Lower lobe of right lung (tissue), 2 donors: ENCODE measurements at regions not wholly inside any gene's neighbourhood (a gene's known extent, or its start where the extent isn't known, plus 50 kb on each side); places are given as distances from the start of the nearest gene placed in this dataset.

Source experiments
- ATAC-seq, 2 donors: fragments of 200-7000 bp; cut with Tn5 transposase; one replicate each; pipeline ENCODE4 v1.9.1; 2020 to 2022; ENCODE audit warnings: mild to moderate bottlenecking in 2 of 2, moderate library complexity in 2 of 2
- DNase-seq: peaks from one replicate; pipeline ENCODE4 v3.0.0-alpha.2; 2020
- H3K27ac ChIP-seq: fragments of 200-600 bp; one replicate; pipeline ENCODE4 v1.8.0; 2022
- H3K27me3 ChIP-seq: fragments of 200-600 bp; one replicate; pipeline ENCODE4 v1.8.0; 2022; ENCODE audit warnings: low read depth
- H3K36me3 ChIP-seq: fragments of 200-600 bp; one replicate; pipeline ENCODE4 v1.8.0; 2022; ENCODE audit warnings: mild to moderate bottlenecking
- H3K4me1 ChIP-seq: fragments of 200-600 bp; one replicate; pipeline ENCODE4 v1.8.0; 2022
- H3K4me3 ChIP-seq: fragments of 200-600 bp; one replicate; pipeline ENCODE4 v1.8.0; 2022; ENCODE audit warnings: mild to moderate bottlenecking
- H3K9me3 ChIP-seq: fragments of 200-600 bp; one replicate; pipeline ENCODE4 v1.8.0; 2022
- intact Hi-C: fragments of 100-400 bp; cut with DNase I; formaldehyde crosslinking; loops from one replicate; pipeline ENCODE4 v1.11.0; 2022
- TF ChIP-seq, protein P1 (sequence below): fragments of 200-600 bp; IDR thresholded peaks from one replicate; pipeline ENCODE4 v1.8.0; 2022; ENCODE audit warnings: antibody characterized with exemption, mild to moderate bottlenecking
- donor health status: DM: no; HTN: yes; CAD: no; lungs with severe emphysema.

DNA sequence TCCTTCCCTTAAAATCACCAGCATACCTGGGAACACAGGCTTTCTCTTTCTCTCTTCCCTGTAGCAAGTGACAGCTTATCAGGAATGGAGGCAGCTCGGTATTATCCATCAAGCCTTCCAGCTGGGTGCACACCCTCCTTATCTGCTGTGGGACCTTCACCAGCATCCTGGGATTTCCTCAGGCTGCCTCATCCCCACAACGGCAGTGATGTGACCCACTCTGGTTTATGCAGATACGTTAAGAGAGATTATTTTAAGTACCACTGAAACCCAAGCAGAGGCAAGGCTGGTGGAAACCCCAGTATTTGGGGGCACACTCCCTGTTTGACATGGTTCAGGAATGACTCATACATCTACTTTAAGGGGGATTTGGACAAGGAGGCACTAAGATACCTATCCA is 192.1 kb downstream of the TM9SF2 start:
- Histone ChIP-seq H3K9me3 (no peaks in the 10 kb centered on the region), H3K27me3 (no peaks in the 10 kb centered on the region), H3K4me3 (no peak overlapping the region), H3K36me3 (no peaks in the 10 kb centered on the region), H3K4me1 (no peaks in the 10 kb centered on the region), H3K27ac (no peak overlapping the region)
- no peak for DNase-seq
- TF ChIP-seq, protein P1, sequence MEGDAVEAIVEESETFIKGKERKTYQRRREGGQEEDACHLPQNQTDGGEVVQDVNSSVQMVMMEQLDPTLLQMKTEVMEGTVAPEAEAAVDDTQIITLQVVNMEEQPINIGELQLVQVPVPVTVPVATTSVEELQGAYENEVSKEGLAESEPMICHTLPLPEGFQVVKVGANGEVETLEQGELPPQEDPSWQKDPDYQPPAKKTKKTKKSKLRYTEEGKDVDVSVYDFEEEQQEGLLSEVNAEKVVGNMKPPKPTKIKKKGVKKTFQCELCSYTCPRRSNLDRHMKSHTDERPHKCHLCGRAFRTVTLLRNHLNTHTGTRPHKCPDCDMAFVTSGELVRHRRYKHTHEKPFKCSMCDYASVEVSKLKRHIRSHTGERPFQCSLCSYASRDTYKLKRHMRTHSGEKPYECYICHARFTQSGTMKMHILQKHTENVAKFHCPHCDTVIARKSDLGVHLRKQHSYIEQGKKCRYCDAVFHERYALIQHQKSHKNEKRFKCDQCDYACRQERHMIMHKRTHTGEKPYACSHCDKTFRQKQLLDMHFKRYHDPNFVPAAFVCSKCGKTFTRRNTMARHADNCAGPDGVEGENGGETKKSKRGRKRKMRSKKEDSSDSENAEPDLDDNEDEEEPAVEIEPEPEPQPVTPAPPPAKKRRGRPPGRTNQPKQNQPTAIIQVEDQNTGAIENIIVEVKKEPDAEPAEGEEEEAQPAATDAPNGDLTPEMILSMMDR: no peak
- ATAC-seq: no peak
- intact Hi-C loops: no loop called here

DNA sequence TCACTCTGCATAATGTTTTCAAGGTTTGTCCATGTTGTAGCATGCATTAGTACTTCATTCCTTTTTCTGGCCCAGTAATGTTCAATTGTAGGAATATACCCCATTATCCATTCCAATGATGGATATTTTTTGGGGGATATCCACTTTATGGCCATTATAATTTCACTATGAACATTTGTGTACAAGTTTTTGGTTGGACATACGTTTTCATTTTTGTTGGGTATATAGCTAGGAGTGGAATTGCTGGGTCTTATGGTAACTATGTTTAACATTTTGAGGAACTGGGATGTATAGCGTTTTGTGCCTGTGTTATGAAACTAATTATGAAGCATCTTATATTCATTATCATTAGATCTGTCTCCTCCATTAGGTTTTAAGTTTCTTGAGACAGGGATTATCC is 191.6 kb downstream of the TM9SF2 start:
- ATAC-seq (no peak), DNase-seq (no peak)
- TF ChIP-seq, protein P1: no peak
- H3K9me3 ChIP-seq: no peaks in the 10 kb centered on the region
- H3K27me3 ChIP-seq: no peaks in the 10 kb centered on the region
- intact Hi-C loops: no loop called here
- no peak overlapping the region for H3K27ac ChIP-seq
- H3K4me1 ChIP-seq: no peaks in the 10 kb centered on the region
- no peaks in the 10 kb centered on the region for H3K36me3 ChIP-seq
- H3K4me3 ChIP-seq: no peak overlapping the region

DNA sequence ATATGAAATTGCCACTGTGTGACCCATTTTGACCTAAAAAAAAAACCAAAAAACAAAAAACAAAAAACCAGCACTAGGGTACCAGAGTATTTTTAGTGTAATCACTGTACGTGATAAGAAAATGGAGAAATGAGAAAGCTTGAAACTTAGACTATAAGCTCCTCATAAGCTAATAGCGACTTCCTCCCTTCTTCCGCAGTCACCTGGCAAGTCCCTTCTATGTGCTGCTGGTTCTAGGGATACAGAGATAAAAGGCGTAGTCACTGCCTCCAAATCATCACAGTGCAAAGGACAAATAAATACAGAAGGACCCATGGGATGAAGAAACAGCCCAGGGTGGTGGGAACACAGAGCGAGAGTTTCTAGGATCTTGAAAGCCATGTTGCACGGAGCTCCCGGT is 190.3 kb downstream of the TM9SF2 start:
- TF ChIP-seq, protein P1: no peak
- H3K4me1 ChIP-seq: no peaks in the 10 kb centered on the region
- H3K36me3 ChIP-seq: no peaks in the 10 kb centered on the region
- no peaks in the 10 kb centered on the region for H3K27me3 ChIP-seq
- no peak overlapping the region for H3K4me3 ChIP-seq
- intact Hi-C loops: no loop called here
- no peak overlapping the region for H3K27ac ChIP-seq
- no peak for ATAC-seq
- no peak for DNase-seq
- no peaks in the 10 kb centered on the region for H3K9me3 ChIP-seq

DNA sequence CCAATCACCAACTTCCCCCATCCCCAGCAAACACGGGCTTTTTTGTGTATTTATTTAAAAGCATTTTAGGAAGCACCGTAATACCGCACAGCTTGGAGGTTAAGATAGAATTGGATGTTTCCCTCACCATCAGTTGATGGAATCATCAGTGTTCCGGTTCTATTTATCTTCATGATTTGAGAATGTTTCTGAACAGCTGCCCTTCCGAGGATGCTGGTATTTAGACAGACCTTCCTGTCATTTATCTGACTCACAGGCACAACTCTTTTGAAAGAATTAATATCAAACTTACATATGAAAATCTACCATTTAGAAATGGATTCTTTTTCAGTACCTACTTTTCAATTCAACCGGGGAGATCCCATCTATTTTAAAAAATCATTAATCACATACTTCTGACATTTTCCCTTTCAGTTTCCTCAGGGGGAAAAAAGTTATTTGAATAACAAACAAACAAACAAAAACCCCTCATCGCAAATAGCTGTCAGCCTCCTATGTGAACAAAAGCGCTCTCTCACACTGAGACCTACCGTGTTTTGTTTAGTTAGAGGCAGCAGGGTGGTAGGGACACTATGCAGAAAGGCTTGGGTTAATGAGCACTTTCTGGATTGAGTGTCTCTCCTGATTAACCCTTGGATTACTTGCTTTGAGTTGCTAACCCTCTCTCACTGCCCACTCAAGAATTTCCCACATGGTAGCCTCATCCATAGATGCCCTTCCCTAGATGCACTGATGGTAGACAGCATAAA is 189.3 kb downstream of the TM9SF2 start:
- no peak overlapping the region for H3K4me3 ChIP-seq
- intact Hi-C loops: no loop called here

DNA sequence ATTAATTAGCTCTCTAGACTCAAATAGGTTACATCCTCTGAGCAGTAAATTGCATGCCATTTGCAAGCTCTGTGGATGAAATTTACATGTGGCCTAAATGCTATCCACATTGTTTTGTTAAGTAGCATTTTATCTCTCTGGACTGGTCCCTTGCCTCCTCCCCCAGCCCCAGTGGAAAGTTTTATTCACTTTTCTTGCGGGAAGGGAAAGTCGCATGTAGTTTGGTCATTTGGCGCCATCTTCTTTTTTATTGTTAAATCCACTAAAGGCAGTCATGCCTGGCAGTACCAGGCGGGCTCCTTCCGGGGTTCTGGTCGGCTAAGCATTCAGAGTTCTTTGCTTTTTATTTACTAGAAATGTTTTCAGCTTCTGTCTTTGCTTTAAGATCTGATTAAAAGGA is 188.7 kb downstream of the TM9SF2 start:
- TF ChIP-seq, protein P1: no peak
- Histone ChIP-seq H3K4me1 (no peaks in the 10 kb centered on the region), H3K27ac (no peak overlapping the region), H3K4me3 (no peak overlapping the region), H3K27me3 (no peaks in the 10 kb centered on the region), H3K36me3 (no peaks in the 10 kb centered on the region), H3K9me3 (no peaks in the 10 kb centered on the region)
- intact Hi-C loops: no loop called here
- DNase-seq: no peak
- no peak for ATAC-seq

More for the DNA sequence above, 189.3 kb downstream of the TM9SF2 start:
- DNase-seq: no peak
- H3K36me3 ChIP-seq: no peaks in the 10 kb centered on the region
- TF ChIP-seq, protein P1: no peak
- H3K27me3 ChIP-seq: no peaks in the 10 kb centered on the region
- H3K9me3 ChIP-seq: no peaks in the 10 kb centered on the region
- H3K27ac ChIP-seq: no peak overlapping the region
- ATAC-seq: no peak
- H3K4me1 ChIP-seq: no peaks in the 10 kb centered on the region
